ENCODE measurements at regions not wholly inside any gene's neighbourhood (a gene's known extent, or its start where the extent isn't known, plus 50 kb on each side); places are given as distances from the start of the nearest gene placed in this dataset.

GRCh38 chr5:166363087-166363760, 1928.2 kb upstream of the WWC1 start:
- DNase-seq, result no peak

GRCh38 chr5:166365164-166365563, 1926.3 kb upstream of the WWC1 start:
- DNase-seq, result no peak

DNA sequence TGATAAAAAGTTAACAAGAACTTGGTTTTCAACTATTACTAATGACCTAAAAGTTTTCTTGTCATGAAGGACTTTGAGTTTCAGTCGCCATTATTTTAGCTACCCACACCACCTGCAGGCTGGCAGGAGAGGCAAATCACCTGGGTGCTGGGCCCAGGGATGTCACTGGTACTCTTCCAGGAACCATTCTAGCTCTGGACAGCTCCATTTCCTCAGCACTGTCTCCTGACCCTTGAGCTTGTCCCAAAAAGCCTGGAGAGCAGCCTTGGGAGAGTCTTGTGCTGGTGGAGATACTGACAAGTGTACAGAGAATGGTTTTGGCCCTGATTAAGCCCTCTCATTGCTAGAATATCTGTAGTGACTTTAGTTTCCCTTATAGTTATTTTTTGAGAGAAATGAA, 1924.1 kb upstream of the WWC1 start:
- DNase-seq, result no peak

DNA sequence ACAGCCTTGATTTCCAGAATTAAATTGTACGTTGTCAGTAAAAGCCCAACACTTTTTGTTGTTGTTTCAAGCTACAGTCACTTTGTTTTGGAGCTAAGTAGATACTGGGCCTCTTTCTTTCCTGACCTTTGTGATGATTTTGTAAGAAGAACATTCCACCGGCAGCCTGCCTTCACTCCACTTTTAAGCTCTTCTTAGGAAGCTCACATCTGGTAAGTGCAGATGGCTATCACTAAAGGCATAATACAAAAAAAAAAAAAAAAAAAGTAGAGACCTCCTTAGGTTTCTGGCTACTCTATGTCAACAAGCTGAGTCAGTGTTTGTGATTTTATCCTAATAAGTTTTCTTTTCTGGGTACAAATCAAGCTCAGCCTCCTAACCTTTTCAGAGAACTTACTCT, 1922.1 kb upstream of the WWC1 start:
- DNase-seq, result no peak

DNA sequence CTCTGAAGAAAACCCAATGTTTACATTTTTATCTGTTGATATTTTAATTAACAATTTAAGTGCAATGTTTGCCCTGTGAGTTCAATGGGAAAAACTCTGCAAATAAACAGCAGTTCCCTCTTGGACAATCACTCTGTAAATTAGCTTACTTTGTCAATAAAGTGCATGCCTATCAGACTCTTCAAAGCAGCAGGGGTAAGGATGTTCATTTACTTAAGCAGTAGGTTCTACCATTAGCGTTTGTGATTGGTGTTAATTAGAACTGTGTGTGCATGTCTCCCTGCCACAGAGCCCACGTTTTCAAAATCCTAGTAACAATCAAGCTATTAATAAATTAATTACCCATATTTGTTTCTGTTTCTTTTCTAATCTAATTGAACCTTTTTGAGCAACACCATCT, 1921.6 kb upstream of the WWC1 start:
- no peak for DNase-seq

DNA sequence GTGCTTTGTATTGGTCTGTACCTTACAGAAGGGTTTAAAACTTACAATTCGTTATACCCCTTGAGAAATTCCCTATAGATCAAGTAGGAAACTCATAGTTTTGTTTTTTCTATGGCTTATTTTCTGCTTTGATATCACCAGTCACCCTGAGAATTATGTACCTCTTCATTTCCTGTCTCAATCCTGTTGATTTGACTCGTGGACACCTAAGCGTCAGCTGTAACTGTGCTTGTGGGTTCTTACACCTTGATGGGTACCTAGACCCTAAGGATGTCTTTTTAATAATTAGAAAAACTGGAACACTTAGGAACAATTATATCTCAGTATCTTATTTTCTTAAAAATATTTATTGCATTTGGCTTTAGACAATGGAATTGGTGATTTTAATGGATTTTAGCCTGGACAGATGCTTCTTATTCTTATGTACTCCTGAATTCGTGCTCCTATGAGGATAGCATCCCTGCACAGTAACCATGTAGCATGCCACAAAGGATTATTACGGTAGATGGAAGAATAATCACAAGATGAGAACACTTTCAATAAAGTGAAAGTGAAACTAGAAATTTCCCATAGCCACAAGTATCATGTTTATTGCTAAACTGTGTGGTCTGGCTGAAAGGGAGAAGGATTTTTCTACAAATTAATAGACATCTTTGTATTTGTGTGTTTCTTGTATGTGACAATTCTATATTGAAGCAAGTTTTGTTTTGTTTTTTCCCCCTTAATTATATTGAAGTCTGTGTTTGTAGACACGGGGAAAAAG, 1920.3 kb upstream of the WWC1 start:
- DNase-seq, result no peak

DNA sequence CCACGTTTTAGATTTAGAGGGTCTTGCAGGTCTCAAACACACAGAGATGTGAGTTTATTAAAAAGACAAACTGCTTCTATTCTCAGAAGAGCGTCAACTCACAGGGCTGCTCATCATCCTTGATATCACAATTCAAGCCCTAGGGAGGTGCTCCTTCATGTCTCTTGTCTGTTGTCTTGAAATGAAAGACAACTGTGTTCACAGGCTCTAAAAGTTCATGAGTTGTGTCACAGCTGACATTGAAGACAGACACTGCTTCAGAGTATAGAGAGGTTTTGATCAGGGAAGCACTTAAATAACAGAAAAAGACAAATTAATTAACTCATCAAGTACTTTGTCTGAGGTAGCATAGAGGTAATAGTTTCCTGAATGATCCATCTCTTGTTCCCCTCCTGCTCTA, 1917.6 kb upstream of the WWC1 start:
- no peak for DNase-seq

- DNase-seq, result no peak
Observed at GRCh38 chr5:166377756-166378155, 1913.7 kb upstream of the WWC1 start.

- DNase-seq, result no peak
Observed at GRCh38 chr5:166379517-166379916, 1911.9 kb upstream of the WWC1 start.

GRCh38 chr5:166382031-166382430, 1909.4 kb upstream of the WWC1 start:
- no peak for DNase-seq

DNA sequence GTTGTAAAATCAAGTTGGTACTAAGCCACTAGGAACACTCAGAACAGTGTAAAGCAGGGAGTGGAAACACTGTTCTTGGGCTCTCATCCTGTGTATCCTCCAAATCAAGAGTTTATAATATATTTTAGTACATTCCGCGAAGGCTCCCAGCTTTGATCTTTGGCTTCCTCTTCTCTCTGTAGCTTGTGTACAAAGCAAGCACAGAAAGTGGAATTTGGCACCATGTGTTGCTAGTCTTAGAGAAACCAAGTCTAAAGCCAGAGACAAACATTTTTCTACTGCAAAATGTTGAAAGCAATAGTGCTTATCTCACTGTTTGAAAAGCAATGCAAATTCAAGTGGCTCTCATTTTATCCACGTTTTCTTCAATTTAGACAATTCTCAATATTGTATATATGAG, 1893.3 kb upstream of the WWC1 start:
- no peak for DNase-seq

- DNase-seq, result no peak
Observed at GRCh38 chr5:166399781-166400180, 1891.7 kb upstream of the WWC1 start.

DNA sequence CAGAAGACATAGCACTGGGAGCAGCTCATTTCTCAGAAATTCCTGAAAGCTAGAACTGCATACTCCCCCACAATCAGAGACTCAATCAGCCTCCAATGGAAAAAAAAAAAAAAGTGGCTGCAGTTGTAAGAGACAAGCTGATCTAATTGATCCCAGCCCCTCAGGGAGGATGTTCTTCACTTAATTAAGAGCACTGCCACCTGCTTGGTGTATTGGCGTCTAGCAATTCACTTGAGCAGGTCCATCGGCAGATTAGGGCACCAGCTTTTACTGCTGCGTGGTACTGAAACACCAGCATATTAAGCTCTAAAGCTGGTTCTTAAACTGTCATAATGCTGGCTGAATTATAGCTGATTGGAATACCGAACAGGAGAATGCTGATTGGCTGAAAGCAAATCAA, 1890.1 kb upstream of the WWC1 start:
- no peak for DNase-seq

DNA sequence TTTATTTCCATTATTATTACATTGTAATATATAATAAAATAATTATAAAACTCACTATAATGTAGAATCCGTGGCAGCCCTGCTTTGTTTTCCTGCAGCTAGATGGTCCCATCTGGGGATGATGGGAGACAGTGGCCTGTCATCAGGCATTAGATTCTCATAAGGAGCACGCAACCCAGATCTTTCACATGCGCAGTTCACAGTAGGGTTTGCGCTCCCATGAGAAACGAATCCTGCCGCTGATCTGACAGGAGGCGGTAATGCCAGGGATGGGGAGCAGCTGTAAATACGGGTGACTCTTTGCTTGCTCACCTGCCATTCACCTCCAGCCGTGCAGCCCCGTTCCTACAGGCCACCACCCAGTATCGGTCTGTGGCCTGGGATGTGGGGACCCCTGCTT, 1879.3 kb upstream of the WWC1 start:
- DNase-seq, result no peak

DNA sequence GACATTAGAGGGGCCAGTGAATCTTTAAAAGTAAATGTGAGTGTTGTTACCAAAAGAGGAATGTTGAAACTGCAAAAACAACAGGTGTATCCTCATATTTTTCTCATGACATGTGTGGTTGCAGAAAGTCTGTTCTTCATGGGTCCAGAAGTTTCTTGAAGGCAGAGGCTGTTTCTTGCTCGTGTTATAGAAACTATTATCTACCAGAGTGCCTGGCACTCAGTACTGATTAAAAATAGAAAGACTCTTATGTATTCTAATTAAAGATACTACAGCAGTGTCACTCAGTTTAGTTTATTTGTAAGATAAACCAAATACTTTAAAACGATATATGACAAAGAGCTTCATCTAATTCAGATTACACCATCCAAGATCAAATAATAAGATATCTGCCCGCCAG, 1864.2 kb upstream of the WWC1 start:
- no peak for DNase-seq

GRCh38 chr5:166428264-166428803, 1863.1 kb upstream of the WWC1 start:
- no peak for DNase-seq

GRCh38 chr5:166430491-166431319, 1860.7 kb upstream of the WWC1 start:
- DNase-seq, result no peak

DNA sequence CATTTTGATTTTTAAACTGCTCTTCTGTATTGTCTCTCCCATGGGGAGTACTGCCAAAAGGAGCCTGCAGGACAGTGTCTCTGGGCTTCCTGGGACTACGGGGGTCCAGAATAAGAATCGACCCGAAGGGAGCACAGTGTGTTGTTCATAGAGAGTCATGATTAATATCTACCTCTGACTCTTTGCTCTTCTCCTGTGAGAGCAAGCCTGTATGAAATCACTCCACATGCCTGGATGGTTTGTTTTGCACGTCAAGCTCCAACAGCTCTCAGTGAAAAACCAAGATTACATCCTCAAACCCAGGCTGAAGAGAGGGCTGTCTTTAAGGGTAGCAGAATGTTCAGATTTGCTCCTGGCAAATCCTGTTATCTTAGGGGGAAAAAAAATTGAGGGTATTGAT, 1860.0 kb upstream of the WWC1 start:
- no peak for DNase-seq

GRCh38 chr5:166433679-166434078, 1857.8 kb upstream of the WWC1 start:
- DNase-seq, result no peak

DNA sequence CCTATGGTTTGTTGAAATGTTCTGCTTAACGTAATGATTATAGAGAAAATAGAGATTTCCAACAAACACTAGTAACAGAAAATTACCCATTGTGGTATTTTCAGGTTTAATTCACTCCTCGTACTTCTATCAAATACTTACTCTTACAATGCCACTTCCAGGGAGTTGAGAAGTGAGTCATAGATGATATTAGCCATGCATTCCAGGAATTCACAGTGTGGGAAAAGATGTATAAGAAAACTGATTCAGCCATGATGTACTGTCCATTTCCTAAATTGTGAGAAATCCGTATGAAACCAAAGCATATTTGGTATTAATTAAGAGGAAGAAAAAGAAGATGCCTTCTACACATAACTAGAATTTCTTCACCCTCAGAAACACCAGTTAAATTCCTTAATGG, 1854.6 kb upstream of the WWC1 start:
- DNase-seq, result no peak

DNA sequence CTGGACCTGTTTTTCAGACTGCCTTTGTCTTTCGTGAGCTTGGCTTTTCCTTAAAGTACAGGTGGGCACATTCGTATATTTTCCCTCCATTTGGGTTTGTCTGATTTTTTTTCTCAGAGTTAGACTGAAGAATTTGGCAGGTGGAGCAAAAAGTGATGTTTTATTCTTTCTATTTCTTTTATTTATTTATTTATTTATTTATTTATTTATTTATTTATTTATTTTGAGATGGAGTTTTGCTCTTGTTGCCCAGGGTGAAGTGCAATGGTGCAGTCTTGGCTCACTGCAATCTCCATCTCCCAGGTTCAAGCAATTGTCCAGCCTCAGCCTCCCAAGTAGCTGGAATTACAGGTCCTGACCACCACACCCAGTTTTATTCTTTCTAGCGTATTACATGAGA, 1805.1 kb upstream of the WWC1 start:
- no peak for DNase-seq

DNA sequence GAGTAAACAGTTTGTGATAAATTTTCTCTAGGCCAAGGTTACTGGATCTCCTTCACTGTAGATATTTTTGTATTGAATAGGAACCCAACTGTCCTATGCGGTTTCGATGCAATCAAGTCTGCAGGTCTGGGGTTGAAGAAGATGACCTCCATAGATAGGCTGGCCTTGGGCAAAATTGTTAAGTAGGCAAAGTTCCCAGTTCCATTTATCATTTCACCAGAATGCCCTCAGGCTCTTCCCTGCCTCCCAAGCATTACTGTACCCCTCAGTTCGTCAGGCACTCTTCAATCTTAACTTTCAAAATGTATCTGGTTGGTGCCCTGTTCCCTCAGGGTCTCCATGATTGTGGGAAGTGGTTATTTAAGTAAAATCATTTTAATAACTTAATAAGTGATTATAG, 1802.9 kb upstream of the WWC1 start:
- no peak for DNase-seq

- DNase-seq, result no peak
Observed at GRCh38 chr5:166493040-166493439, 1798.4 kb upstream of the WWC1 start.
